HG03066 (cell line): ENCODE measurements at regions not wholly inside any gene's neighbourhood (a gene's known extent, or its start where the extent isn't known, plus 50 kb on each side); places are given as distances from the start of the nearest gene placed in this dataset.

Experiments used
- ATAC-seq: cut with Tn5 transposase; IDR thresholded peaks from one replicate; pipeline ENCODE4 v1.9.1; 2021; ENCODE audit warnings: low read depth; ENCODE audit not compliant: unreplicated experiment

DNA sequence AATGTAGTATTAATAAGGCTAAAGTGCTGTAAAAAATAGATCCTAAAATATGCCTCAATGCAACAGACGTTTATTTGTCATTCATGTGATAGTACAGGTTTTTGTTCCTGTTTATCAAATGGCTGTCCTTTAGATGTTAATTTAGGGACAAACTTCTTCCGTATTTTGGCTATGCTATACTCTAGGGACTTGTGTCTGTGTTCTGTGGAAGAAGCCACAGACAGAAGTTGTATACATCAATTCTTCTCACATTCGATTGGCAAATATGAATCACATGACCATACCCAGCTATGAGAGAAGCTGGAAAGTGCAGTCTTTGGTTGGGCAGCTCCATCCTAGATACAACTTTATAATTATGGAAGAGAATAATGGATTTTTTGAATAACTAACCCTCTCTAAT is 232.7 kb upstream of the SNX7 start:
- no peak for ATAC-seq

GRCh38 chr1:98427664-98428063 is 233.9 kb upstream of the SNX7 start:
- no peak for ATAC-seq

GRCh38 chr1:98426092-98426491 is 235.4 kb upstream of the SNX7 start:
- no peak for ATAC-seq

- no peak for ATAC-seq
These were observed 238.7 kb upstream of the SNX7 start for GRCh38 chr1:98422816-98423215.

DNA sequence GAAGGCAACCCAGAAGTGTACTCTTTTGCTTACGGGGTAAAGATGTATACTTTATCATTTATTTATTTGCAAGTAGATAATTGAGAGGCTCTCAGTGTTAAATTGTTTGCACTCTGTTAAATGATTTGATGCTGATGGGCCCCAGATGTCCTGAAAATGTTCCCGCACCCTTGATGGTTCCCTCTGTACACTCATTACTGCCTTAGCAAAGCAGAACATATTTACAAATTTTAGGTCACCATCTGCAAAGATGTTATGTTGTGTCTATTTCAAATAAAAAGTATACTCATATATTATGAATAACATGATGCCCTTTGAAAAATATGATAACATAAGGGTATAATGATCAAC is 240.5 kb upstream of the SNX7 start:
- no peak for ATAC-seq

- ATAC-seq, result no peak
These were observed 241.0 kb upstream of the SNX7 start for GRCh38 chr1:98420376-98421084.

GRCh38 chr1:98417820-98418219 is 243.7 kb upstream of the SNX7 start:
- ATAC-seq, result no peak

DNA sequence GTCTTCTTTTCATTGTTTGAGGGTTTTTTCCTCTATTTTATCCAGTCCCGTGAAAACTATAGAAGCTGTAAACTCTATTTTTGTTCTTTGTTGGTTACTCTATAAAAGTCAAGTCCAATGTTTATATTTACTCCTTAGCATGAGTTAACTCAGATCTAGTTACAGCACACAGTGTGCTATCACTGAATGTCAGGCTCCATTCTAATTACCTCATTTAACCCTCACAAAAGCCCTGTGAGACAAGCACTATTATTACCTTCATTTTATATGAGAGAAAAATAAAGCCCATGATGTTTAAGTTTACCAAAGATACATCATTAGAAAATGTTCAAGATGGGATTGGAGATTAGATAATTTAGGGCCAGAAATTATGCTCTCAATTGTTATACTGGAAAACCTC is 251.4 kb upstream of the SNX7 start:
- ATAC-seq, result no peak

GRCh38 chr1:98406352-98407088 is 255.0 kb upstream of the SNX7 start:
- ATAC-seq, result no peak

GRCh38 chr1:98405581-98406074 is 255.9 kb upstream of the SNX7 start:
- ATAC-seq, result peak; percentile 87

DNA sequence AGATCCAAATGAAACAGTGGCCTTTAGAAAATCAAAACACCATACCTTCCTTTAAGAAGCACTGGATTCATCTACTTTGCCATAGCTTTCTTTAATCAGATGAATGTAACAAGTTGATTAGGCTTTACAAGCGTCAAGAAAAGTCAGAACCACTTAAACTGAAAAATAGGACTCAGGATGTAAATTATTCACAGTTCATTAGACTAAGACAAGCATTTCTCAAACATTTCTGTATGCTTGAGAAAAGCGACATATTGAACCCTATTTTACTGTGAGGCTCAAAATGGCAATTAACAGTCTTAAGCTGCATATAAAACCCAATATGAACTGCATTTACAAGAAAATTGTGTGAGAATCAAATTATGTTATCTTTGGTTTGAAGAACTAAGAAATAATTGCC is 256.7 kb upstream of the SNX7 start:
- no peak for ATAC-seq

DNA sequence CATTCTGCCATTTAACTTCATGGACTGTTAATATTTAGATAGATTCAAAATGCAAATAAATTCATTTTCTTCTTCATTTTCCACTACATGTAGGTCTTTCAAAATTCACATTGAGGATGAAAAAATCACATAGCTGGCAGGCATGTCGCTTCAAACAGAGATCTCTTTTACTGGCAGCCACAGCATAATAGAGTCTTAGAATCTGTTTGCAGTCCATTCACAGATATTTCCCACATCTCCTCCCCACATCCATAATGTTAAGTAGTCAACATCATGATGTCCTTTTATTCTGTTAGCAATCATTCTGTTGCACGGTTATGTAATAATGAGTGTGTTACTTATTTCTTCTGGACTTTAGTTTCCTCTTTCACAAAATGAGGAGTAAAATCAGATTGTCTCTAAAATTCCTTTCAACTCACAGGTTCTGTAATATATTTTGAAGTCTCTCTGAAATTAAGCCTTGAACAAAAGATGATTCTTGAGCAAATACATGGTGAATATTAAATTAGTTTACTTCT is 257.5 kb upstream of the SNX7 start:
- ATAC-seq, result no peak

- ATAC-seq, result no peak
These were observed 258.7 kb upstream of the SNX7 start for GRCh38 chr1:98402860-98403259.

- ATAC-seq, result no peak
These were observed 261.1 kb upstream of the SNX7 start for GRCh38 chr1:98400446-98400845.

DNA sequence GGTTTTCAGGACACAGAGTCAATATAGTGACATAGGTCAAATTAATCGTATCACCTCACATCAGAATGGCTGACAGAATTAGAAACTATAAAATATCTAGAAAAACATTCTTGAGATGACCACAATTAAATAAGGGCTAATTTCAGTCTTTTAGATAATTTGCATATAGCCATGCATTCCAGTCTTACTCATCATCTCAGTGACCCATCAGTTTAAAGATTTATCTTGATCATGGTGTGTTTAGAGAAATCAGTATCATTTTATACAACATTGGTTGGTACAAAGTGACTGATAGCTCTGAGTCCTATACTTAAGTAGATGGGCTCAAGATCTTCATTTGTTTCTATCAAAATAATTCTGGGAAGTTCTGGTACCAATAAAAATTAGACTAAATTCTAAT is 262.3 kb upstream of the SNX7 start:
- ATAC-seq, result no peak

GRCh38 chr1:98398649-98399048 is 262.9 kb upstream of the SNX7 start:
- no peak for ATAC-seq

GRCh38 chr1:98398092-98398491 is 263.4 kb upstream of the SNX7 start:
- no peak for ATAC-seq

GRCh38 chr1:98393719-98394118 is 267.8 kb upstream of the SNX7 start:
- no peak for ATAC-seq

GRCh38 chr1:98391175-98391574 is 270.3 kb upstream of the SNX7 start:
- ATAC-seq, result no peak

GRCh38 chr1:98389809-98390208 is 271.7 kb upstream of the SNX7 start:
- no peak for ATAC-seq

DNA sequence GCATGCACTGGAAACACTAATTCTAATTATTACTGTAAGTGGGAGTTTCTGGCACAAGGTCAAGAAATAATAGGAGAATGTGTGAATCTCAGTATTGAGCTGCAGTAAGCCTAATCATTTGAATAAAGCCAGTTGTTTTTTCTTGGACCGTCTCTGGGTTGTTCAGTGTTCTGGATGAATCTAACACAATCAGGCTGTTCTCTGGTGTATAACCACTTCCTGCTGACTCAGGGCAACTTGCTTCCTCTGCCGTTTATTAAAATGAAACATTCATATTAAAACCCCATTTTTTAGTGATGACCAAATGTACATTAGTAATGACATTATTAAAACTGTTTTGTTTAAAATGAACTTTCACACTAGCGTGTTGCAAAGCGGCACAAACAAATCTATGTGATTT is 273.1 kb upstream of the SNX7 start:
- ATAC-seq, result peak; percentile 80

DNA sequence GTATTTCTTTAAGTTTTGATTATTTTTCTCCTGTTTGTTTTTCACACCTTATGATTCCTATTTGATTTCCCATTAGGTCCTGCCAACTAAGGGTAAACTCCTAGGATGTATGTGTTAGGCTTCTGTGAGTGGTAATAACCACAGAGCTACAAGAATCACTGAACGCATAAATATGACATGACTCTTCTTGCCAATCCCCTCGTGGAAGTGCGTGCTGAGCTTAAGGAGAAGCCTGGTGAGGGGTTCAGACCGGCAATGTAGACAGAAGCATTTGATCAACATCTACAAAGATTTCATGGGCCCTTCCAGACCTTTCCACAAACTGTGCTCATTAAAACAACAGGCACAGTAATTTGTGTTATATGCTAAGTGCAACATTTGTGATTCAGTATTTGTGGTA is 273.8 kb upstream of the SNX7 start:
- no peak for ATAC-seq
